ENCODE measurements at regions not wholly inside any gene's neighbourhood (a gene's known extent, or its start where the extent isn't known, plus 50 kb on each side); places are given as distances from the start of the nearest gene placed in this dataset.

DNA sequence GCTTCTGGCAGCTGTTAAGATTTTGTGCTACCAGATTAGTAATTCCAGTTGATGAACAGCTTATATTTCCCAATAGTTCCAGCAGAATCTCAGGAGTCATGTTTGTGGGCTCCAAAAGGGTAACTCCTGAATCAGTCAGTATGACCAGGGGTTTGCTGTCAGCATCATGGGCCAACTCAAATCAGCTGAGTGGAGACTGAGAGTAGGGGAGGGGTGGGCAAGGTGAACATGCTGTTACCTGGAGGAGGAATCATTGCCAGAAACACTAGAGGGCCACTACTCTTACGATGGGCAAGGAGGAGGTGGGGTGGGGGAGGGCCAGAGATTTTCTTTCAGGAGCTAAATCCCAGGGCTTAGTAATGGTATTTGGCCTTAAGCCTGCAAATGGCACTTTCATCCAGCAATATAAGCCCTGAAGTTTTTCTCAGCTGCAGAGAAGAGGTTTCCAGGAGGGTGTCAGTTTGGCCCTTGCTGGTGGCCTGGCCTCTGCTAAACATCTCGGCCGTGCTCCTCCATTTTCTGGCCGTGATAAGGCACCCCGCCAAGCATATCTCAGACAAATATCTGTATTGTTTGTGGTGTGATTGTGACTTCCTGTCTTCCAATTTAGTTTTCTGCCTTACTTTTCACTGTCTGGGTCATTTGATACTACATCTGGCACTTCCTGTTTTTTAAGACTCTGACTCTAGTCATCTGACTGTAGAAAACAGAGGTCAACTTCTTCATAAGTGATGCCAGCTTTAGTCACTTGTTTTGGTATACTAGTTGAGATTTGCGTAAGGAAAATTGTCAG, 120.5 kb upstream of the CXCR4 start:
- no peak for FAIRE-seq

DNA sequence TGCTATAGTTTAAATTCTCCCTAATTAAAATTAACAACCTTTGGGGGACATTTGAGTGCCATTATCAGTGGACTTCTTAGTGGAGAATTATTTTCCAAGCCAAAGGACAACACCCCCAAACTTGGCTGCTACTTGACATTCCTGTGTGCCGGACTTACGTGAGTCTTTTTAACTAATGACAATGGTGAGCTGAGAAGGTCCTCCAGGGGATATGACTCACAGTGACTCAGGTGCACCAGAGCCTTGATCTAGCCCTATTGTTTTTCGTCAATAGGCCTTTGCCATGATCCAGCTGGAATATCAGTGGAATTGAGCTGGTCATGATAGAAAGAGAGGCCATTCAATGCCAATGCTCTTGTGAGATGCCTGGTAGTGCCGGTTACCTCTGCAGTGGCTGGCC, 118.1 kb upstream of the CXCR4 start:
- no peak for FAIRE-seq

DNA sequence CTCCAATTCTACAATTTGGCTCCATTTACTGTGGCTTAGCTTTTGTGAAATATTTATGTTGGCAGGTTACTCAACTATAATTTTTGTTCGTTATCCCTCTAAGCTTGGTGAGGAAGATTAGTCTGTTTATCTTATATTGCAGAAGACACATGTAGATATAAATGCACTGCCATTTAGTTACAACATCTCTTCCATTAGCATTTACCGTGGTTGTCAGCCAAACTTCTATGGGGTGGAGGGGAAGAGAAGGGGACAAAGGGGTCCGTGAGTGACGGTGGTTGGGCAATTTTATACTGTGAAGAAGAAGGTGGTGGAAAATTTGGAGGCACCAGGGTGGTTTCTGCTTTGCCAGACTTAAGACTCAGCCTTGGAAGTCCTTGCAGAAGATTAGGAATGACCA, 117.6 kb upstream of the CXCR4 start:
- no peak for FAIRE-seq

DNA sequence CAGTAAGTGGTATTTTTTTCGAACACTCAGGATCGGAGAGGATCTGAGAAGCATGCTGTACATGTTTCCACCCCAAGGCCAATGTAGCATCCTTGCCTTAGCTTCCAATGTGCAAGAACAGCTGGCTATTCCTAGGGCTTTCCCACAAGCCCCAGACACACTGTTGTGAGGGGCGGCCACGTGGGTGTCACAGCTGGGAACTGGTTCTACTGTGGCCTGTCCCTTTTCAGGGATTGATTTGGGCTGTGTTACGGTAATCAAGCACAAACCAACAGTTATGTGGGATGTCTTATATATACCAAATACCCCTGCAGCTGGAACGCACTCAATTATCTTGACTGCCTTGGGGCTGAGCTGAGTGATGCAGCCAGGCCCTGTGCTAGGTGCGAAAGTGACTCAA, 116.3 kb upstream of the CXCR4 start:
- no peak for FAIRE-seq

DNA sequence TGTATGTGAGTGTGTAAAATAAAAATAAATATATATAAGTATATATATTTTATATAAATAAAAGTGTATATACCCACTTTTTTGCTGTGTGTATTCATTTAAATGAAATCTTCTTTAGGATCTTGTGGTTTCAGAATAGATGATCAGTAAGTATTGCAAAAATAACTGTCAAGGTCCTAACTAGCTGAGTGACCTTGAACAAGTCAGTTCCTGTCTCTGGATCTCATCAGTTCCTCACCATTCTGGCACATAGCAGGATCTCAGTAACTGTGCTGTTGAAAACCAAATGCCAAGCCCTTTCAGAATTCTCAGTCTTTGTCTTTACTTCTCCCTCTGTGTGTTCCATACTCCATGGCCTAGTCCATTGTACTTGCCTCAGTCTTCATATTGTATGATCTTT, 115.3 kb upstream of the CXCR4 start:
- FAIRE-seq = no peak

DNA sequence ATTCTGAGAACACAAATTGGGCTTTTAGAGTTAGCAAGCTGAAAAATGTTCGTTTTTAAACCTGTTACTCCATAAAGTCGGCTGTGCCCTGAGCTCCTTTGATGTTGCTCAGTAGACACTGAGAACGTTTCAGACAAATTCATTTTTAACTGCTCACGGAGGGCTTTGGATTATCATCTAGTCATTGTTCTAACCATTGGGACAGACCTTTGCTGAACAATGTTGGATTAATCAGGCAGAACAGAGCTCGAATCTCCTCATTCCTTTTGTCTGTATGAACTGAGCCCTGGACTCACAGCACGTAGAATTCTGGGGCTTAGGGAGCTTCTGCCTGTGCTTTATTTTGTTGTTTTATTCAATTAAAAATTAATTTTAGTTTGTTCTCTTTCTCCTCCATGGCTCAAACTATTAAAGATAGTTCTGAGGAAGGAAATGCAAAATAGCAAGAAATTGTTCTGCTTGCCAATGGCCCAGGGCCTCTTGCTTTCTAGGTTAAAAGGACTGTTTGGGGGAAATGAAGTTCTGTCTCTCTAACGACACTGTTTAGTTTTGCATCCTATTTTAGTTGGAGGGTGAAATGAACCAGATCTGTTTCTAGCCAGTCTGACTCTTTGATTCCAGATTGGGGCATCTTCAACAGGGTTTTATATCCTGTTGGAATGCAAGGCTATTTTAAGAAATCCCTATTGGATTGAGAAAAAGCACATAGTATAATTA, 114.7 kb upstream of the CXCR4 start:
- no peak for FAIRE-seq

DNA sequence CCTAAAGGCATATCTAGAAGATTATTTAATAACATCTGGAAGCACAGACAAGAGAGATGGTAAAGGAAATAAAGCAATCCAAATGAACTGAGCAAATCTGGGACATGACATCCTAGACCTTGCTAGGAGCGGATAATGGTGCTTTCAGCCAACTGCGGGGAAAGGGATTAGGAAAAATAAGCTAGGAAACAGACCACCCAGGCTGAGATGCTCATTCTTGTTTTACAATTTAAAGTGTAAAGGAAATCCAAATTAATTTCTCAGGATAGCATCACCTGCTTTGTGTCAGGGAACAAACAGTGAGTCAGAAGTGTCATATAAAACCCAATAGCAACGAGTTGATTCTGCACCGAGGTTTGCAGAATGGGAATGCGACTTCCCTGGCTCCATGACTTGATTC, 112.5 kb upstream of the CXCR4 start:
- FAIRE-seq = no peak

DNA sequence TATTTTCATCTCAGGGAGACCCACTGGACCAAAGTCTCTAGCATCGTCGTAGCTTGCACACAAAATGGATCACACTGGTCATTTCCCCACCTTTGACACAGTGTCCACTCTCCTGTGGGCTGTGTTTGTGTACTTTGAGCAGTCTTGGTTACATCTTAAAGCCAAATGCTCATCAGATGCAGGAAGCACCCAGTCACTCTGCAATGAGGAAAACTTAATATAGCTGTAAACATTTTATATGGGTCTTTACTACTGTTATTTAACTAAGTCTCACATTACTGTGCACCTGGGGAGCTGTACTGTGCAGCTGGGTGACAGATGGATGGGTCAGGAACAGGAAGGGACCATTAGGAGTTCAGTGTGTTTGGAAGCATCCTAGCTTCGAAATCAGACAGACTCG, 109.0 kb upstream of the CXCR4 start:
- no peak for FAIRE-seq

DNA sequence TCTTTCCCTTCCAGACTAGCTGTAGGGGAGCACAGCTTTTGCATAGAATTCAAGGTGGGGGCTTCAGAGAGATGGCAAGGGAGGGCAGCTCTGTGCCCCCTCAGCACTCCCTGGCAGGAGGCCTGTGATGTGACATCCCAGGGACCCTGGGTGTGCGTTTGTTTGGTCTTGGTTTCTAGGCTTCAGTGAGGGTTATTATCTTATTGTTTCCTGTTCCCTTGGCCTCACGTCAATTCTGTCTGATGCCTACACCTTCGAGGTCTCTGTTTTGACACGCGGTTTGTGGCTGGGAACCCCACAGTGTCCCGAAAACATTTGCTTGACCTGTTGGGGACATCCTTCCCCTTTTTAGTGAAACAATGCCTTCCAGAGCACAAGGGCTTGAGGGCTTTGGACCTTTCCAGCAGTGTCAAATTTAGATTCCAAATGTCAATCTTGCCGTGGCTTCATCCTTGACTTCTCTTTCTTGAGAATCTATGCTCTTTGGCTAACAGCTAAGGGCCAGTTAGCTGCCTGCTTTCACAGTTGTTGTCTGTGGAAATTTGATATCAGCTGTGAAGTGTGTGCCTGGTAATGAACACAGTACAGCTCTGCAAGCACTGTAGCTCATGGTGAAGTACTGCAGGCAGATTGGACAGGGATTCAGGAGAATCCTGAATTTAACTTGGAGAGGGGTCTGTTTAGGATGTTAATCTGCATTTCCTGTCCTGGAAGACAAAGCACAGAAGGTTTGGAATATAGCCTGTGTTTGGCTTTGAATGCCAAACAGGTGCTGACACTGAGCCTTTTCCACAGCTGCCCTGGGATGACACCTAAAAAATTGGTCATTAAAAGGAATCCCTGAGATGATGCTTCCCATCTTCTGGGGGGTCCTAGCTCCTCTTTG, 108.2 kb upstream of the CXCR4 start:
- FAIRE-seq = no peak

DNA sequence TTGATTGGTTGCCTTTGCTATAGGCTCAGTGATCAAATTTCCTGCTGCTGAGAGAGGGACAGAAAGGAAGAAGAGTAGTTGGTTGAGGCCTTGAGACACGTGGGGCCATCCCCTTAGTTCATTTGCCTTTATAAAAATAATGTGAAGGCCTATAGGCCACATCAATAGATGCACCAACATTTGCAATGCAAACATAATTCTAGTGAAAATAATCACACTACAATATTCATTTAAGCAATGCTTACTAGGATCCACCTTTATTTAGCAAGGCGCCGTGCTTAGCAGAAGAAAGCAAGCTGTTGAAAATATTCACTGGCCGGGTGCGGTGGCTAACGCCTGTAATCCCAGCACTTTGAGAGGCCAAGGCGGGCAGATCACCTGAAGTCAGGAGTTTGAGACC, 105.3 kb upstream of the CXCR4 start:
- FAIRE-seq = no peak

DNA sequence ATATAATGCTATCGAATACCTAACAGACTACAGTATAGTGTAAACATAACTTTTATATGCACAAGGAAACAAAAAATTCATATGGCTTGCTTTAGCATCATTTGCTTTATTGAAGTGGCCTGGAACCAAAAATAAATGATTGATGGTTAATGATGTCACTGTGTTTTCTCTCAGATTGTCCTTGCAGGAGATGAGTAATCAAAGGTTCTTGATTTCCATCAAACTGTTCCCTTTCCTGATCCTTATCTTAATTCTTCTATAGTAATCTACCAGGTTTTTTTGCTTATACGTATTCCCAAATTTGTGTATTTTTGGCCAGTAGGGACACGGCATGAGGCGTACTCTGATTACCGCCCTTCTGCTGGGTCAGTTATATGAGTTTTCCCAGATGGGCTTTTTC, 104.9 kb upstream of the CXCR4 start:
- no peak for FAIRE-seq

DNA sequence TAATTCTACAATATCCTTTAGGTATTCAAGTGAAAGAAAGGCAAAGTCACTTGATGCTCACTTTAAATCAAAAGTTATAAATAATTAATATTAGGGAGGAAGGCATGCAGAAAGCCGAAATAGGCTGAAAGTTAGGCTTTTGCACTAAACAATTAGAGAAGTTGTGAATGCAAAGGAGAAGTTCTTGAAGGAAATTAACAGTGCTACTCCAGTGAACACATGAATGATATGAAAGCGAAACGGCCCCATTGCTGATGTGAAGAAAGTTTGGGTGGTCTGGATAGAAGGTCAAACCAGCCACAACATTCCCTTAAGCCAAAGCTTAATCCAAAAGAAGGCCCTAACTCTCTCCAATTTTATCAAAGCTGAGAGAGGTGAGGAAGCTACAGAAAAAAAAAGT, 103.1 kb upstream of the CXCR4 start:
- no peak for FAIRE-seq

DNA sequence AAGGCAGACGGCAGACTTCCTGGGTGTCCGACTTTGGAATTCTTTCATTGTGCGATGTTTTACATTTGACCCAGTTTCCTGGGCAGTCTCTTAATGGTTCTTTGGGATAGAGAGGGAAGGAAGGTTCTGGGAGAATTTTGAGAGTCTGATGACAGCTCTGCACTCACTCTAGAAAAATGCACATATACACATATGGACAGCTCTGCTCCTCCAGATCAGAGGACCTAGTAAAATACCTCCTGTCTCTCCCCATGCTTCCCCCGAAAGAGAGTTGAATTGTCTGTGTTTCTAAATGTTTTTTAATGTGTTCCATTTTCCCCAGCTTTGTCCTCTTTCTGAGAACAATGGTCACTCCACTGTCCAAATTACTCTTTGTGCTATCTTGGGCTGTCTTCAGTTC, 102.0 kb upstream of the CXCR4 start:
- FAIRE-seq = no peak

DNA sequence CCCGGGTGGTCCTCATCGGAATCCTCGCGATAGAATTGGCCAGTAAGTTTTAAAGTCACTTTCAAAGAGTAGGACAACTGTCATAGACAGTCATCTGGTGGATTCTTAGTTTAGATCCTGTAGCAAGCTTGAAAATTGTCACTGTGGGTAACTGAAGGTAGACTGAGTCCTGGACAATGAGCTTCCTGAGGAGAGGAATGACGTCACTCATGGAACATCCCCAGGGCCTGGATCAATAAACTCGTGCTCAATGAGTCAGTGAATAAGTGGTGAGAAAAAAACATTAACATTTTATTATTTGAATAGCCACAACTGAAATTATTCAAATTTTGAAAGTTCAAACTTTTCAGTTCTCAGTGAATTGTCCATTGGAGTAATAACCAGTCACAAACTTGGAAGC, 101.4 kb upstream of the CXCR4 start:
- FAIRE-seq = no peak

DNA sequence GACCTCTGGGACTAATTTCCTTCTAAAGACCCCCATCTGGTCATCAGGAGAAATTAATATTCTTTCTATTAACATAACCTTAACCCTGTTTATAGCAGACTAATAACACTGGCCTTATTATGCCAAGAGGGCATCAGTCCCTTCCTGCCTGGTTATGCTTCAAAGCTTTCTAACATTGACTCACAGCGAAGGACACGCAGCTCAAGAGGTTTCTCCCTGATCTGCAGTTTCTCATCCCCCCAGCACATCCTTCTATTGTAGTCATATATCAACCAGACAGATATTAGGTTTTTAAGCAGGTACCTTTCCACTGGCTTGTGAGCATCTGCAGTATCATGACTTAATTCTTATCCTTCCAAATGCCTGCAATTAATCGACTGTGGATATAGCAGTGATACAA, 100.0 kb upstream of the CXCR4 start:
- FAIRE-seq = no peak

DNA sequence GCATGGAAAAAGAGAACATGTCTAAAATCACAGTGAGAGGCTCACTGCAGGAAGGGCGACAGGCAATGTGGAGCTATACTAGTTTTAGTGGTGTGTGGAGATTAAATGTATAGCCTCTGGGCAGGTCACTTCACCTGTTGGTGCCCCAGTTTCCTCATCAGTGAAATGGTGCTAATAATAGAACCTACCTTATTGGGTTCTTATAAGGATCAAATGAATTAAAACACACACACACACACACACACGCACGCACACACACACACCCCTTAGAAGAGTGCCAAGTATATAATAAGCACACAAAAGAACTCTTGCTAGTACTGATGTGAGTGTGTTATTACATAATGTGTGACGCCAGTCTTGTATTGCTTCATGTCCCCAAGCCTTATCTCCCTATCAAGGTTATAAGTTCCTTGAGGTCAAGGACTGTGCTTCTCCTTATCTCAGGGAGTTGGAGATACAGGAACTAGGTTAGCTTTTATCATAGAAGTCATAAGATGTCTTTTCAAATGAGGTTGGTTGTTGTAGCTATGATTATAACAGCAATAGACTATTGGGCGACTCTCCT, 98.0 kb upstream of the CXCR4 start:
- FAIRE-seq = no peak

DNA sequence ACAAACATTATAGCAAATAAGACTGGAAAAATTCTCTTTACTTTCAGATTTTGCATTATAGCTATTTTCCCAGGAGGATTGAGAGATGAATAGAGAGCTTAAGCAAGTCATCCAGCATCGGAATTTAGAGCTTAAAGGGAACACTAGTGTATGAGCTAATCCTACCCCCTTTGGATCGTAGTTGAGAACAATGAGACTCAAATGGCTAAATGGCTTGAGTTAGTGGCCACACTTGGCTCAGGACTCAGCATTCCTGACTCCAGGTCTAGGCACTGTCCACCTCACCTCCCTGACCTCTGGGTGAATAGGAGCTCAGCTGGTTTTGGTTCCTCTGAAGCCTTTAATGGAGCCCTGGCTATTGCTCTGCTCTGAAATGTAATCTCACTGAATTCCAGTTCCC, 97.5 kb upstream of the CXCR4 start:
- no peak for FAIRE-seq

DNA sequence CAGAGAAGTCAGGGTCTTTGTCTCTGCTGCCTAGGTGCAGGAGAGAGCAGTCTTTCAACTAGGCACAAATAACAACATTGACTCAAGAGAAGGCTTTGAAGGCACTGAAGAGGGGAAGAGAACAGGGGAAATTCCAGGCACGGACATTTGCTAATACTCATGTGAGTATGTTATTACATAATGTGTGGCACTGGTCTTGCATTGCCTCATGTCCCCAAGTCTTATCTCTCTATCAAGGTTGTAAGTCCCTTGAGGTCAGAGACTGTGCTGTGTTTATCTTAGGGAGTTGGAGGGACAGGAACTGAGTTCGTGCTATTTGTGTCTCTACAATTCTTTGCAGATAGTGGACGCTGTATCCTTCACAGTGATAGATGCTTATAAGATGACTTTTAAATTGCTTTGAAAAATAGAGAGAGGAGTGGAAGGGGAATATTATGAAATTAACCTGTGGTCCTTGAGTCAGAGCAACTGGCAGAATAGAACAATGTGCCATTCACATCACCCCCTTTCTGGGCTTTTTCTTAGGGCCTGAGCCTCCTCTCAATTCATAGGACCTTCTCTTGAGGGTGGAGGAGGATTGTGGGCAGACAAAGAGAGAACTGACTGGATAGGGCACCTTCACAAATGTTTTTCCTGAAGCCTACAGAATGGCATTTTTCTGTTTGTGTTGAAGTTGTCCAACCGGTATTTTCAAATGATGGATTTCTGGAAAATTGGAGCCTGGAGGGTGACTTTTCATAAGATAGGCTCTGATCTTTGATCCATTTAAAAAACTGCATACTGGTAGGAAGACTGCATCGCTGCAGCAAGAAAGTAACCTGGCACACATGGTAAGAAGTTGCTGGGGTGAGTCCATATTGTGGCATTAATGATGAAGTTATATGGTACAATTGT, 96.6 kb upstream of the CXCR4 start:
- FAIRE-seq = no peak

DNA sequence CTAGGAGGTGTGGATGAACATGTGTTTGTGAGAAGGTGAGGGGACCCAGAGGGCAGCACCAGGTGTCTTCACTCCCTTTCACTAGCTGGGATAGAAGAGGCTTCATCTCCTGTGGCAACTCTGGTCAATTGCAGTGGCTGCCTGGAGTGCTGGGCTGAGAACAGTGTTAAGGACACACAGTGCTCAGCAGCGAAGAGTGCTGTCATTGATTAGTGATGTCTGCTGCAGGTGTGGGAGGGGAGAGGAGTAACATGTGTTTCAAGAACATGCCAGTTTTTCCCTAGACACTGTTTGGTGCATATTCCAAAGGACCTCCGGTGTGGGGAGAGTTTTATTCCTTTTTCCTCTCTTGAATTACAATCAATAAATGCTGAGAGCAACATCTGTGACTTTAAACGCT, 95.9 kb upstream of the CXCR4 start:
- no peak for FAIRE-seq

DNA sequence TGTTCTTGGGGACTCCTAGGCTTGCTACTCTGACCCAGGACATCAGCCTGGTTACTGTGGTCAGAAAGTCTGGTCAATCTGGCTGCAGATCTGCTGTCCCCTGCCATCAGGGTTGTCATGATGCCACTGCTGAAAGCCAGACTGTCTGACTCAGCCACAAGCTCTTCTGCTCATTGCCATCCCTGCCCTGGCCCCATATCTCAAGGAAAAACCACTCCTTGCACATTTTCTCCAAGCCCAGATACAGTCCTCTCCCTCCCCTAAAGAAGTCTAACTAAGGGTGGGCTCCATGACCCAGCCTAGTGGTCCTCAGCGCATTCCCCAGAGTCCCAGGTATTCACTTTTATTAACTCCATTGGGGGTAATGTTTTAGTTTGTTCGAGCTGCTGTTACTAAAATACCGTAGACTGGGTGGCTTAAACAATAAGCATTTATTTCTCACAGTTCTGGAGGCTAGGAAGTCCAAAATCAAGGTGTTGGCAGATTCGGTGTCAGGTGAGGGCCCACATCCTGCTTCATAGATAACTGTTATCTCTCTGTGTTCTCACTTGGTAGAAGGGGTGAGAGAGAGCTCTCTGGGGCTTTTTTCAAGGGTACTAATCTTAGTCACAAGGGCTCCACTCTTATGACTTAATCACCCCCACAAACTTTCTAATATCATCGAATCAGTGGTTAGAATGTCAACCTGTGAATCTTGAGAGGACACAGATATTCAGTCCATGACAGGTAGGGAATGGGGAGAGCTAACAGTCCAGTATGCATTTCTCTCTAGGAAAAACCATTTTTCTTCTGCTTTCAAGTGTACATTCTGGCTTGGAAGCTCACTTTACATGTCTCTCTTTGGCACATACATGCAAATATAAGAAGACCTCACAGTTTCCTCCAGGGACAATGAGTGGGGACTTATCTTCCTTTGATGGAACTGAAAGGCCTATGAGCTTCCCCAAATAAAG, 94.8 kb upstream of the CXCR4 start:
- FAIRE-seq = no peak

DNA sequence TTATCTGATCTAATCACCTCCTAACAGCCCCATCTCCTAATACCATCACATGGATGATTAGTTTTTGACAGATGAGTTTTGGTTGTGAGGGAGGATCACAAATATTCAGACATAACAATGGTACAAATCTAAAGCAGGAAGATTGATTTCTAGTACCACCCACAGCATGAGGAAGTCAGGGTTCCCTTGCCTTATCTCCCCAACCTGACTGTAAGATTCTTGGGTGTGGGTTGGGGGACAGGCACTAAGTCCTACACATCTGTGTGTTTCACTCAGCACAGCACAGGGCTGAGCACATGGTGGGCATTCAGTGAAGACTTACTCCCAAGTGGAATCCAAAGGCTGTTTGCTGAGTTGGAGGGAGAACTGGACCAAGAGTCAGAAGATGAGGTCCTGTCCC, 93.8 kb upstream of the CXCR4 start:
- FAIRE-seq = no peak

All from endometrium (tissue), 2 donors.